HG02798 (cell line): ENCODE measurements at regions not wholly inside any gene's neighbourhood (a gene's known extent, or its start where the extent isn't known, plus 50 kb on each side); places are given as distances from the start of the nearest gene placed in this dataset.
"Not testable (repeated sequence)": the region's sequence is repeated elsewhere in the genome, so short reads cannot be mapped to it uniquely, and the experiment has no call there.

Experiments
- ATAC-seq: cut with Tn5 transposase; IDR thresholded peaks from one replicate; pipeline ENCODE4 v1.9.1; 2021; ENCODE audit warnings: mild to moderate bottlenecking; ENCODE audit not compliant: unreplicated experiment, poor library complexity

- ATAC-seq, result no peak
Observed at GRCh38 chr13:109947006-109947405, 160.6 kb upstream of the IRS2 start.

- no peak for ATAC-seq
Observed at GRCh38 chr13:109945206-109945960, 159.0 kb upstream of the IRS2 start.

GRCh38 chr13:109941951-109942350, 155.6 kb upstream of the IRS2 start:
- ATAC-seq, result no peak

- ATAC-seq, result no peak
Observed at GRCh38 chr13:109941221-109941620, 154.8 kb upstream of the IRS2 start.

GRCh38 chr13:109940637-109941036, 154.3 kb upstream of the IRS2 start:
- ATAC-seq, result no peak

GRCh38 chr13:109939838-109940237, 153.5 kb upstream of the IRS2 start:
- no peak for ATAC-seq

GRCh38 chr13:109939180-109939579, 152.8 kb upstream of the IRS2 start:
- ATAC-seq, result no peak

- ATAC-seq, result no peak
Observed at GRCh38 chr13:109938255-109938936, 152.0 kb upstream of the IRS2 start.

- ATAC-seq, result not testable (repeated sequence)
Observed at GRCh38 chr13:109934520-109934919, 148.1 kb upstream of the IRS2 start.

GRCh38 chr13:109933476-109933875, 147.1 kb upstream of the IRS2 start:
- ATAC-seq, result no peak

GRCh38 chr13:109924376-109924775, 138.0 kb upstream of the IRS2 start:
- ATAC-seq, result no peak

GRCh38 chr13:109922518-109922917, 136.1 kb upstream of the IRS2 start:
- ATAC-seq, result no peak

GRCh38 chr13:109919715-109920375, 133.5 kb upstream of the IRS2 start:
- no peak for ATAC-seq

- ATAC-seq, result no peak
Observed at GRCh38 chr13:109918179-109918711, 131.9 kb upstream of the IRS2 start.

GRCh38 chr13:109917422-109917821, 131.0 kb upstream of the IRS2 start:
- no peak for ATAC-seq

GRCh38 chr13:109913936-109914510, 127.6 kb upstream of the IRS2 start:
- ATAC-seq, result no peak

GRCh38 chr13:109913186-109913585, 126.8 kb upstream of the IRS2 start:
- no peak for ATAC-seq

GRCh38 chr13:109910194-109910593, 123.8 kb upstream of the IRS2 start:
- no peak for ATAC-seq

- ATAC-seq, result no peak
Observed at GRCh38 chr13:109906976-109907375, 120.6 kb upstream of the IRS2 start.

- no peak for ATAC-seq
Observed at GRCh38 chr13:109904218-109904617, 117.8 kb upstream of the IRS2 start.

- ATAC-seq, result no peak
Observed at GRCh38 chr13:109900741-109901140, 114.4 kb upstream of the IRS2 start.
